PC-9 (cell line): ENCODE measurements at regions not wholly inside any gene's neighbourhood (a gene's known extent, or its start where the extent isn't known, plus 50 kb on each side); places are given as distances from the start of the nearest gene placed in this dataset.

Source experiments
- BruUV-seq: library from RNA; stranded (reverse); fragments of 400-500 nt; replicated peaks from 2 replicates; lab custom pipeline; 2021; lab: Mats Ljungman, UMichigan
- CTCF ChIA-PET: fragments of 300-600 bp; sonication (Branson Sonifier 250); formaldehyde crosslinking; loops from one replicate; lab custom pipeline; 2022; ENCODE audit warnings: antibody characterized with exemption; lab: Charles Lee
- POLR2A ChIA-PET: fragments of 300-600 bp; sonication (Branson Sonifier 250); formaldehyde crosslinking; loops from one replicate; lab custom pipeline; 2022; ENCODE audit warnings: antibody characterized with exemption; ENCODE audit not compliant: unreplicated experiment; lab: Charles Lee
- DNase-seq, 2 experiments: peaks; one replicate each; pipeline versions ENCODE4 v3.0.0 to v3.0.0-alpha.2; 2015 to 2022; ENCODE audit warnings: mixed read lengths in 1 of 2
- H2AFZ ChIP-seq: fragments of 200-600 bp; sonication (generic); 2 replicates; pipeline ENCODE4 v1.8.1; 2017; ENCODE audit warnings: antibody characterized with exemption
- H3F3A ChIP-seq: fragments of 200-600 bp; sonication (generic); 2 replicates; pipeline ENCODE4 v1.8.1; 2017; ENCODE audit warnings: antibody characterized with exemption, mild to moderate bottlenecking, low read depth; ENCODE audit not compliant: insufficient read depth
- H3K27ac ChIP-seq: fragments of 200-600 bp; sonication (generic); 2 replicates; pipeline ENCODE4 v1.6.1; 2016; ENCODE audit warnings: mixed run types
- H3K27me3 ChIP-seq: fragments of 200-600 bp; sonication (generic); 2 replicates; pipeline ENCODE4 v1.6.1; 2016; ENCODE audit warnings: low read depth, mixed run types; ENCODE audit not compliant: insufficient read depth
- H3K36me3 ChIP-seq: fragments of 200-600 bp; sonication (generic); 2 replicates; pipeline ENCODE4 v1.6.1; 2016; ENCODE audit warnings: low read depth, mixed run types
- H3K4me1 ChIP-seq: fragments of 200-600 bp; sonication (generic); replicated peaks from 2 replicates; pipeline ENCODE4 v1.6.1; 2016; ENCODE audit warnings: mixed run types; ENCODE audit not compliant: insufficient read depth
- H3K4me2 ChIP-seq: fragments of 200-600 bp; sonication (generic); 2 replicates; pipeline ENCODE4 v1.6.1; 2017; ENCODE audit warnings: mixed run types
- H3K4me3 ChIP-seq: fragments of 200-600 bp; sonication (generic); 2 replicates; pipeline ENCODE4 v1.6.1; 2016; ENCODE audit warnings: mixed run types
- H3K79me2 ChIP-seq: fragments of 200-600 bp; sonication (generic); 2 replicates; pipeline ENCODE4 v1.6.1; 2017; ENCODE audit warnings: low read depth, mixed run types
- H3K9me2 ChIP-seq: fragments of 200-600 bp; sonication (generic); 2 replicates; pipeline ENCODE4 v1.8.1; 2017; ENCODE audit warnings: mild to moderate bottlenecking; ENCODE audit not compliant: insufficient read depth
- H3K9me3 ChIP-seq: fragments of 200-600 bp; sonication (generic); 2 replicates; pipeline ENCODE4 v1.8.1; 2016; ENCODE audit warnings: low read depth; ENCODE audit not compliant: insufficient read depth
- H4K20me1 ChIP-seq: fragments of 200-600 bp; sonication (generic); 2 replicates; pipeline ENCODE4 v1.8.1; 2017; ENCODE audit not compliant: insufficient read depth
- CTCF ChIP-seq: fragments of 200-600 bp; sonication (generic); conservative IDR thresholded peaks from 2 replicates; pipeline ENCODE4 v1.6.1; 2017; ENCODE audit warnings: mixed run types, antibody characterized with exemption, mild to moderate bottlenecking, moderate library complexity
- EZH2 ChIP-seq: fragments of 200-600 bp; sonication (generic); IDR thresholded peaks from 2 replicates; pipeline ENCODE4 v1.8.0; 2017; ENCODE audit warnings: antibody characterized with exemption, low read depth
- intact Hi-C: fragments of 100-400 bp; cut with micrococcal nuclease; formaldehyde crosslinking; loops from one replicate; pipeline ENCODE4 v1.10.0; 2022; ENCODE audit not compliant: unreplicated experiment

- no peaks in the 10 kb centered on the region for H4K20me1 ChIP-seq
These were observed 125.2 kb downstream of the CETN3 start for GRCh38 chr5:90284375-90284774.

GRCh38 chr5:90279091-90279490, 130.5 kb downstream of the CETN3 start:
- no peaks in the 10 kb centered on the region for H3K79me2 ChIP-seq
- H3K27me3 ChIP-seq, result no peaks in the 10 kb centered on the region
- no peaks in the 10 kb centered on the region for H3K4me1 ChIP-seq
- DNase-seq, result no peak
- no peaks in the 10 kb centered on the region for H3F3A ChIP-seq
- POLR2A ChIA-PET, result no interaction called here
- no peaks in the 10 kb centered on the region for H3K36me3 ChIP-seq
- no peak overlapping the region for H3K4me2 ChIP-seq
- TF ChIP-seq EZH2 (no peak), CTCF (no peak)
- no peaks in the 10 kb centered on the region for H3K9me3 ChIP-seq
- intact Hi-C loops, result no loop called here
- H3K4me3 ChIP-seq, result no peak overlapping the region
- H4K20me1 ChIP-seq, result no peaks in the 10 kb centered on the region
- H3K9me2 ChIP-seq, result no peaks in the 10 kb centered on the region
- no peak overlapping the region for H3K27ac ChIP-seq
- CTCF ChIA-PET, result no interaction called here
- no TSS peak for BruUV-seq
- H2AFZ ChIP-seq, result no peak overlapping the region

More at GRCh38 chr5:90284375-90284774, 125.2 kb downstream of the CETN3 start:
- Histone ChIP-seq H3K79me2 (no peaks in the 10 kb centered on the region), H3K4me2 (no peak overlapping the region), H3K4me1 (no peaks in the 10 kb centered on the region), H3K27me3 (no peaks in the 10 kb centered on the region), H2AFZ (no peak overlapping the region), H3K9me2 (no peaks in the 10 kb centered on the region), H3K9me3 (no peaks in the 10 kb centered on the region), H3K36me3 (no peaks in the 10 kb centered on the region), H3F3A (no peaks in the 10 kb centered on the region), H3K27ac (no peak overlapping the region), H3K4me3 (no peak overlapping the region)
- TF ChIP-seq EZH2, result no peak
- TF ChIP-seq CTCF, result no peak
- no TSS peak for BruUV-seq
- intact Hi-C loops, result no loop called here
- CTCF ChIA-PET, result no interaction called here
- no peak for DNase-seq
- POLR2A ChIA-PET, result no interaction called here

- Histone ChIP-seq H2AFZ (no peak overlapping the region), H4K20me1 (no peaks in the 10 kb centered on the region), H3K9me3 (no peaks in the 10 kb centered on the region), H3K27ac (no peak overlapping the region), H3K79me2 (no peaks in the 10 kb centered on the region), H3K27me3 (no peaks in the 10 kb centered on the region), H3F3A (no peaks in the 10 kb centered on the region), H3K9me2 (no peaks in the 10 kb centered on the region), H3K4me3 (no peak overlapping the region), H3K4me2 (no peak overlapping the region), H3K36me3 (no peaks in the 10 kb centered on the region), H3K4me1 (no peaks in the 10 kb centered on the region)
- POLR2A ChIA-PET, result no interaction called here
- no TSS peak for BruUV-seq
- TF ChIP-seq EZH2 (no peak), CTCF (no peak)
- CTCF ChIA-PET, result no interaction called here
- no peak for DNase-seq
- intact Hi-C loops, result no loop called here
These were observed 135.3 kb downstream of the CETN3 start for GRCh38 chr5:90274216-90274615.
